ENCODE measurements at regions not wholly inside any gene's neighbourhood (a gene's known extent, or its start where the extent isn't known, plus 50 kb on each side); places are given as distances from the start of the nearest gene placed in this dataset.
A peak's percentile ranks its signal among the peaks of the same experiment; 100 is the strongest.

DNA sequence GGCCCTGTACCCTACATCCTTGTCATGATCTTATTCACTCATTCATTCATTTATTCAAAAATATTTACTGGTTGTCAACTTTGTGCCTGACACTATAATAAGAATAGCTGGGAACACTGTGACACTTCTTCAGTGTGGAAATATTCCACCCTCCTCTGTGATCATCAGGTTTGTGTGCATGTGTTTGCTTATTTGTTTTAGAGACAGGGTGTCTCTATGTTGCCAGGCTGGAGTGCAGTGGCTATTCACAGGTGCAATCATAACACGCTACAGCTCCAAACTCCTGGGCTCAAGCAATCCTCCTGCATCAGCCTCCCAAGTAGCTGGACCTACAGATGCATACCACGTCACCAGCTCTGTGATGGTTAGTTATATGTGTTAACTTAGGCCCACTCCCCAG, 50.0 kb upstream of the PLCL2 start:
- no peaks in the 10 kb centered on the region for H3K27me3 Mint-ChIP-seq
- no peaks in the 10 kb centered on the region for H3K36me3 ChIP-seq (ENCODE audit: control insufficient read depth, insufficient read depth, low read length)
- no peaks in the 10 kb centered on the region for H3K27me3 ChIP-seq (ENCODE audit: control insufficient read depth, insufficient read depth, low read length)
- peak overlapping the region in 2 of 3 donors; percentile 61 to 63 for H3K27ac Mint-ChIP-seq
- H3K36me3 Mint-ChIP-seq = no peaks in the 10 kb centered on the region
- H3K9me3 Mint-ChIP-seq = peaks cover 0 to 2% (median 0%) of the 10 kb centered on the region in 7 donors
- H3K27ac ChIP-seq (ENCODE audit: insufficient read depth, low read length, poor library complexity, severe bottlenecking) = no peak overlapping the region
- H3K4me3 ChIP-seq (ENCODE audit: low read depth, low read length) = no peak overlapping the region
- DNase-seq (no peak), ATAC-seq (ENCODE audit: low read depth in 2 of 2) (no peak)
- peak overlapping the region in 1 of 4 donors; percentile 38 for H3K4me3 Mint-ChIP-seq
- peaks cover 8 to 27% (median 16%) of the 10 kb centered on the region in 4 donors for H3K4me1 Mint-ChIP-seq
- H3K4me1 ChIP-seq (ENCODE audit: control insufficient read depth, insufficient read depth, low read length, poor library complexity, severe bottlenecking) = no peaks in the 10 kb centered on the region
- H3K9me3 ChIP-seq (ENCODE audit: control insufficient read depth in 2 of 2, low read length in 2 of 2) = no peaks in the 10 kb centered on the region
